WTC11 (cell line): ENCODE measurements at regions not wholly inside any gene's neighbourhood (a gene's known extent, or its start where the extent isn't known, plus 50 kb on each side); places are given as distances from the start of the nearest gene placed in this dataset.

Source experiments
- ATAC-seq: fragments of 200-7000 bp; cut with Tn5 transposase; 2 replicates; pipeline ENCODE4 v1.10.0; 2021; ENCODE audit warnings: mild to moderate bottlenecking, moderate library complexity
- CTCF ChIA-PET: fragments of 300-600 bp; sonication (Branson Sonifier 250); formaldehyde crosslinking; loops from one replicate; lab custom pipeline; 2021; ENCODE audit warnings: antibody characterized with exemption; lab: Charles Lee
- POLR2A ChIA-PET: fragments of 350-600 bp; sonication (Branson Sonifier 250); formaldehyde crosslinking; loops from one replicate; lab custom pipeline; 2021; ENCODE audit warnings: antibody characterized with exemption; lab: Charles Lee
- DNase-seq: peaks from one replicate; pipeline ENCODE4 v3.0.0; 2021; ENCODE audit warnings: low spot score
- H3K27ac Mint-ChIP-seq: 2 replicates; pipeline ENCODE4 v1.8.0; 2021; ENCODE audit warnings: mixed read lengths
- H3K27me3 Mint-ChIP-seq: 2 replicates; pipeline ENCODE4 v1.8.0; 2021; ENCODE audit warnings: low read depth, mild to moderate bottlenecking, moderate library complexity, mixed read lengths
- H3K36me3 Mint-ChIP-seq: 2 replicates; pipeline ENCODE4 v1.8.0; 2021; ENCODE audit warnings: mixed read lengths
- H3K4me1 Mint-ChIP-seq: 2 replicates; pipeline ENCODE4 v1.8.0; 2022; ENCODE audit warnings: mixed read lengths
- H3K4me3 Mint-ChIP-seq: 2 replicates; pipeline ENCODE4 v1.8.0; 2021; ENCODE audit warnings: mild to moderate bottlenecking, moderate library complexity, mixed read lengths
- H3K9me3 Mint-ChIP-seq: 2 replicates; pipeline ENCODE4 v1.8.0; 2021; ENCODE audit warnings: mixed read lengths
- CREM ChIP-seq: sonication (generic); formaldehyde crosslinking; IDR thresholded peaks from 2 replicates; pipeline ENCODE4 v1.8.1; 2022; ENCODE audit warnings: mild to moderate bottlenecking, missing genetic modification reagents, moderate library complexity
- FOXK1 ChIP-seq: sonication (generic); formaldehyde crosslinking; IDR thresholded peaks from 2 replicates; pipeline ENCODE4 v1.8.0; 2022; ENCODE audit warnings: mild to moderate bottlenecking, moderate library complexity, missing genetic modification reagents
- FOXP1 ChIP-seq: sonication (generic); formaldehyde crosslinking; IDR thresholded peaks from 2 replicates; pipeline ENCODE4 v1.8.0; 2022; ENCODE audit warnings: missing genetic modification reagents, mild to moderate bottlenecking, moderate library complexity, borderline replicate concordance
- GRHL2 ChIP-seq: fragments of 250-450 bp; sonication (Bioruptor Pico); IDR thresholded peaks from 2 replicates; pipeline ENCODE4 v1.8.0; 2022; ENCODE audit warnings: mild to moderate bottlenecking, moderate library complexity; ENCODE audit not compliant: insufficient replicate concordance, severe bottlenecking
- HMGA2 ChIP-seq: fragments of 250-450 bp; sonication (Bioruptor Pico); IDR thresholded peaks from 2 replicates; pipeline ENCODE4 v1.4.0; 2021; ENCODE audit warnings: mild to moderate bottlenecking, moderate library complexity
- IRF1 ChIP-seq: sonication (generic); formaldehyde crosslinking; IDR thresholded peaks from 2 replicates; pipeline ENCODE4 v1.8.0; 2023; ENCODE audit warnings: missing genetic modification reagents
- IRF2 ChIP-seq: sonication (generic); formaldehyde crosslinking; IDR thresholded peaks from 2 replicates; pipeline ENCODE4 v1.8.0; 2022; ENCODE audit warnings: low read depth, missing genetic modification reagents, borderline replicate concordance
- JAZF1 ChIP-seq: fragments of 250-450 bp; sonication (Bioruptor Pico); IDR thresholded peaks from 2 replicates; pipeline ENCODE4 v1.9.0; 2021; ENCODE audit warnings: moderate library complexity, mild to moderate bottlenecking, inconsistent platforms
- MAX ChIP-seq: sonication (generic); formaldehyde crosslinking; IDR thresholded peaks from 2 replicates; pipeline ENCODE4 v1.8.0; 2022; ENCODE audit warnings: mild to moderate bottlenecking, missing genetic modification reagents
- NR2C2 ChIP-seq: sonication (generic); formaldehyde crosslinking; IDR thresholded peaks from 2 replicates; pipeline ENCODE4 v1.8.0; 2022; ENCODE audit warnings: mild to moderate bottlenecking, missing genetic modification reagents
- RELA ChIP-seq: sonication (generic); formaldehyde crosslinking; IDR thresholded peaks from 2 replicates; pipeline ENCODE4 v1.8.1; 2022; ENCODE audit warnings: missing genetic modification reagents, mild to moderate bottlenecking, borderline replicate concordance
- SMAD3 ChIP-seq: sonication (generic); formaldehyde crosslinking; IDR thresholded peaks from 2 replicates; pipeline ENCODE4 v1.8.0; 2022; ENCODE audit warnings: missing genetic modification reagents, mild to moderate bottlenecking, borderline replicate concordance
- TCF7 ChIP-seq: sonication (generic); formaldehyde crosslinking; IDR thresholded peaks from 2 replicates; pipeline ENCODE4 v1.8.0; 2022; ENCODE audit warnings: mild to moderate bottlenecking, low read depth, missing genetic modification reagents, moderate library complexity
- ZNF396 ChIP-seq: fragments of 250-450 bp; sonication (Bioruptor Pico); IDR thresholded peaks from 2 replicates; pipeline ENCODE4 v1.8.0; 2021; ENCODE audit warnings: mild to moderate bottlenecking, moderate library complexity, borderline replicate concordance
- ZNF416 ChIP-seq: fragments of 250-450 bp; sonication (Bioruptor Pico); IDR thresholded peaks from 2 replicates; pipeline ENCODE4 v1.9.0; 2021; ENCODE audit warnings: mild to moderate bottlenecking, inconsistent platforms
- ZNF423 ChIP-seq: fragments of 250-450 bp; sonication (Bioruptor Pico); IDR thresholded peaks from 2 replicates; pipeline ENCODE4 v2.1.2; 2022; ENCODE audit warnings: mild to moderate bottlenecking, moderate library complexity
- TF ChIP-seq, protein P1 (sequence below): fragments of 250-450 bp; sonication (Bioruptor Pico); IDR thresholded peaks from 2 replicates; pipeline ENCODE4 v1.9.0; 2021; ENCODE audit warnings: mild to moderate bottlenecking, borderline replicate concordance
- TF ChIP-seq, protein P2 (sequence below): sonication (generic); formaldehyde crosslinking; IDR thresholded peaks from 2 replicates; pipeline ENCODE4 v1.8.1; 2023; ENCODE audit warnings: mild to moderate bottlenecking, missing genetic modification reagents
- TF ChIP-seq, protein P3 (sequence below): fragments of 250-450 bp; sonication (Bioruptor Pico); IDR thresholded peaks from 2 replicates; pipeline ENCODE4 v1.9.0; 2021; ENCODE audit warnings: mild to moderate bottlenecking

GRCh38 chr4:66055999-66056398 is 385.7 kb upstream of the EPHA5 start (continued):
- TF ChIP-seq, protein P1, sequence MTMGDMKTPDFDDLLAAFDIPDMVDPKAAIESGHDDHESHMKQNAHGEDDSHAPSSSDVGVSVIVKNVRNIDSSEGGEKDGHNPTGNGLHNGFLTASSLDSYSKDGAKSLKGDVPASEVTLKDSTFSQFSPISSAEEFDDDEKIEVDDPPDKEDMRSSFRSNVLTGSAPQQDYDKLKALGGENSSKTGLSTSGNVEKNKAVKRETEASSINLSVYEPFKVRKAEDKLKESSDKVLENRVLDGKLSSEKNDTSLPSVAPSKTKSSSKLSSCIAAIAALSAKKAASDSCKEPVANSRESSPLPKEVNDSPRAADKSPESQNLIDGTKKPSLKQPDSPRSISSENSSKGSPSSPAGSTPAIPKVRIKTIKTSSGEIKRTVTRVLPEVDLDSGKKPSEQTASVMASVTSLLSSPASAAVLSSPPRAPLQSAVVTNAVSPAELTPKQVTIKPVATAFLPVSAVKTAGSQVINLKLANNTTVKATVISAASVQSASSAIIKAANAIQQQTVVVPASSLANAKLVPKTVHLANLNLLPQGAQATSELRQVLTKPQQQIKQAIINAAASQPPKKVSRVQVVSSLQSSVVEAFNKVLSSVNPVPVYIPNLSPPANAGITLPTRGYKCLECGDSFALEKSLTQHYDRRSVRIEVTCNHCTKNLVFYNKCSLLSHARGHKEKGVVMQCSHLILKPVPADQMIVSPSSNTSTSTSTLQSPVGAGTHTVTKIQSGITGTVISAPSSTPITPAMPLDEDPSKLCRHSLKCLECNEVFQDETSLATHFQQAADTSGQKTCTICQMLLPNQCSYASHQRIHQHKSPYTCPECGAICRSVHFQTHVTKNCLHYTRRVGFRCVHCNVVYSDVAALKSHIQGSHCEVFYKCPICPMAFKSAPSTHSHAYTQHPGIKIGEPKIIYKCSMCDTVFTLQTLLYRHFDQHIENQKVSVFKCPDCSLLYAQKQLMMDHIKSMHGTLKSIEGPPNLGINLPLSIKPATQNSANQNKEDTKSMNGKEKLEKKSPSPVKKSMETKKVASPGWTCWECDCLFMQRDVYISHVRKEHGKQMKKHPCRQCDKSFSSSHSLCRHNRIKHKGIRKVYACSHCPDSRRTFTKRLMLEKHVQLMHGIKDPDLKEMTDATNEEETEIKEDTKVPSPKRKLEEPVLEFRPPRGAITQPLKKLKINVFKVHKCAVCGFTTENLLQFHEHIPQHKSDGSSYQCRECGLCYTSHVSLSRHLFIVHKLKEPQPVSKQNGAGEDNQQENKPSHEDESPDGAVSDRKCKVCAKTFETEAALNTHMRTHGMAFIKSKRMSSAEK (CRISPR knock-in tag) = no peak
- no peak for TF ChIP-seq IRF2 (CRISPR knock-in tag)
- TF ChIP-seq FOXK1 (CRISPR knock-in tag) = no peak

GRCh38 chr4:66052426-66052825 is 382.1 kb upstream of the EPHA5 start:
- Mint-ChIP-seq H3K4me3 (no peak overlapping the region), H3K36me3 (peaks cover 4% of the 10 kb centered on the region)
- TF ChIP-seq ZNF423 (CRISPR knock-in tag) (no peak), JAZF1 (CRISPR knock-in tag) (no peak), ZNF416 (CRISPR knock-in tag) (no peak), SMAD3 (CRISPR knock-in tag) (no peak), GRHL2 (CRISPR knock-in tag) (no peak), NR2C2 (no peak), HMGA2 (no peak), MAX (CRISPR knock-in tag) (no peak)
- TF ChIP-seq, all 79 proteins: peak for 0
- Mint-ChIP-seq H3K4me1 (peaks cover 4% of the 10 kb centered on the region; the same call in 1 of the 2 replicates), H3K27ac (no peak overlapping the region), H3K27me3 (no peaks in the 10 kb centered on the region), H3K9me3 (peaks cover 11% of the 10 kb centered on the region)
- ChIA-PET CTCF (no interaction called here), POLR2A (no interaction called here)
- DNase-seq (no peak), ATAC-seq (no peak)

DNA sequence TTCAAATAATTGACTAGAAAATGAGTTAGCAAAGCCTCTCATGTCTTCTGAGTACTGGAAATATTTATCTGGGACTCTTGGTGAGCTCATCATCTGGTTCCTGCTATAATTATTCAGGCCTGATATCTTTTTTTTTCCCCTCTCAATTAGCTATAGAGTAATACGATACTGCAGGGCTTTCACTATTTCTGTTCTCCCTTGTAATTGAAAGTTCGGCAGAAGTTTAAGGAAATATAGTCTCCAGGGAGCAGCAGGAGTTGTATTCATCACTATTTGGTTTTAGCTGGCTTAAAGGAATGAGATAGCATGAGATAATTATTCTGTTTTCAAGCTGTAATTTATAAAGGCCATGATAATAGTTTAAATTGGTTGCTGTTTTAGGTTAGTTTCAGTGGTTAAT is 378.6 kb upstream of the EPHA5 start:
- peaks cover 8% of the 10 kb centered on the region; the same call in 1 of the 2 replicates for H3K4me1 Mint-ChIP-seq
- no peak overlapping the region for H3K27ac Mint-ChIP-seq
- H3K4me3 Mint-ChIP-seq = no peak overlapping the region
- ChIA-PET CTCF (no interaction called here), POLR2A (no interaction called here)
- no peak for TF ChIP-seq TCF7 (CRISPR knock-in tag)
- ATAC-seq = no peak
- H3K9me3 Mint-ChIP-seq = peaks cover 11% of the 10 kb centered on the region
- H3K27me3 Mint-ChIP-seq = no peaks in the 10 kb centered on the region
- peaks cover 4% of the 10 kb centered on the region for H3K36me3 Mint-ChIP-seq
- no peak for DNase-seq

DNA sequence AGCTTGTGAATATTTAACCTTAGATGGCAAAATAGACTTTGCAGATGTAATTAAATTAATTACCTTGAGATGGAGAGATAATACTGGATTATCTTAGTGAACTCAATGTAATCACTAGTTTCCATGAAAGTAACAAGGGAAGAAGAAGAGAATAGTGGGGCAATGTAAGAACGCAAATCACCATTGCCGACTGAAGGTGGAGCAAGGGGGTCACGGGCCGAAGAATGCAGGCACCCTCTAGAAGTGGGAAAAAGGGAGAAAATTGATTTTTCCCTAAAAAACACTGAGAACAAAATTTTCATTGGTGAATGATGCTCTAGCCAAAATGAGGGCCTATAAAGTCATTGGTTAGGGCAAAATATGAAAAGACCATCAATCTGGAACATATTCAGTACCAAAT is 375.6 kb upstream of the EPHA5 start:
- DNase-seq = no peak
- H3K27ac Mint-ChIP-seq = no peak overlapping the region
- ChIA-PET POLR2A (no interaction called here), CTCF (no interaction called here)
- peaks cover 8% of the 10 kb centered on the region; the same call in 1 of the 2 replicates for H3K4me1 Mint-ChIP-seq
- H3K9me3 Mint-ChIP-seq = peaks cover 11% of the 10 kb centered on the region
- ATAC-seq = peak; percentile 71
- H3K27me3 Mint-ChIP-seq = no peaks in the 10 kb centered on the region
- H3K4me3 Mint-ChIP-seq = no peak overlapping the region
- TF ChIP-seq, protein P2, sequence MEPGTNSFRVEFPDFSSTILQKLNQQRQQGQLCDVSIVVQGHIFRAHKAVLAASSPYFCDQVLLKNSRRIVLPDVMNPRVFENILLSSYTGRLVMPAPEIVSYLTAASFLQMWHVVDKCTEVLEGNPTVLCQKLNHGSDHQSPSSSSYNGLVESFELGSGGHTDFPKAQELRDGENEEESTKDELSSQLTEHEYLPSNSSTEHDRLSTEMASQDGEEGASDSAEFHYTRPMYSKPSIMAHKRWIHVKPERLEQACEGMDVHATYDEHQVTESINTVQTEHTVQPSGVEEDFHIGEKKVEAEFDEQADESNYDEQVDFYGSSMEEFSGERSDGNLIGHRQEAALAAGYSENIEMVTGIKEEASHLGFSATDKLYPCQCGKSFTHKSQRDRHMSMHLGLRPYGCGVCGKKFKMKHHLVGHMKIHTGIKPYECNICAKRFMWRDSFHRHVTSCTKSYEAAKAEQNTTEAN (CRISPR knock-in tag) = no peak
- peaks cover 4% of the 10 kb centered on the region for H3K36me3 Mint-ChIP-seq

DNA sequence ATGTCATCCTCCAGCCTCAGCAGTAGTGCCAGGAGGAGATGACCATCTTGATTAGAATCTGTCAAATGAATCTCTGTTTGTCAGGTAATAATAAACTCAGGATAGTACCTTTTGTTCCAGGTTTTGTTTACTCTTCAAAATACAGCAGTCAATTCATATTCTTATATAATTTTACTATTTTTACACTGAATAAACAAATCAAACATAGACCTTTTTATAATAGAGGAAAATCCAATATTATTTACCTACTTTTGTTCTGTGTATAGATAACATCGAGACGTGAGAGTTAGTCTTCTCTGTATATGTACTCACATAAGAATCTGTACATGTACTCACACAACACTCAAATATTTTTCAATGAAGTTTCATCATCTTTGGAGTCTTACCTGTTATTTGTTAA is 365.4 kb upstream of the EPHA5 start:
- POLR2A ChIA-PET = no interaction called here
- no peak overlapping the region for H3K4me3 Mint-ChIP-seq
- H3K9me3 Mint-ChIP-seq = peaks cover 2% of the 10 kb centered on the region
- no peak for ATAC-seq
- DNase-seq = no peak
- 0 out of 2 replicates have a peak, but pooled peaks cover 3% of the 10 kb centered on the region for H3K36me3 Mint-ChIP-seq
- H3K4me1 Mint-ChIP-seq = peaks cover 10% of the 10 kb centered on the region
- H3K27me3 Mint-ChIP-seq = no peaks in the 10 kb centered on the region
- no peak overlapping the region for H3K27ac Mint-ChIP-seq
- CTCF ChIA-PET = no interaction called here
- no peak for TF ChIP-seq ZNF396
- TF ChIP-seq FOXP1 (CRISPR knock-in tag) = no peak
- no peak for TF ChIP-seq CREM (CRISPR knock-in tag)
- TF ChIP-seq RELA (CRISPR knock-in tag) = no peak
- TF ChIP-seq IRF1 (CRISPR knock-in tag) = no peak
- TF ChIP-seq, protein P3, sequence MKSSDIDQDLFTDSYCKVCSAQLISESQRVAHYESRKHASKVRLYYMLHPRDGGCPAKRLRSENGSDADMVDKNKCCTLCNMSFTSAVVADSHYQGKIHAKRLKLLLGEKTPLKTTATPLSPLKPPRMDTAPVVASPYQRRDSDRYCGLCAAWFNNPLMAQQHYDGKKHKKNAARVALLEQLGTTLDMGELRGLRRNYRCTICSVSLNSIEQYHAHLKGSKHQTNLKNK = no peak
